RWPE2 (cell line): ENCODE measurements at regions not wholly inside any gene's neighbourhood (a gene's known extent, or its start where the extent isn't known, plus 50 kb on each side); places are given as distances from the start of the nearest gene placed in this dataset.
"Not testable (repeated sequence)": the region's sequence is repeated elsewhere in the genome, so short reads cannot be mapped to it uniquely, and the experiment has no call there.

Source experiments
- ATAC-seq: fragments of 200-7000 bp; cut with Tn5 transposase; 3 replicates; pipeline ENCODE4 v1.9.1; 2021; ENCODE audit warnings: low read depth
- DNase-seq: peaks from one replicate; pipeline ENCODE4 v3.0.0-alpha.2; 2020; ENCODE audit warnings: low spot score
- H3K27ac ChIP-seq: fragments of 450-650 bp; 2 replicates; pipeline ENCODE4 v1.5.1; 2017; ENCODE audit warnings: mild to moderate bottlenecking; ENCODE audit not compliant: poor library complexity, severe bottlenecking
- H3K27me3 ChIP-seq: fragments of 250-450 bp; sonication (Bioruptor Pico); 2 replicates; pipeline ENCODE4 v1.5.1; 2021; ENCODE audit warnings: mild to moderate bottlenecking, moderate library complexity; ENCODE audit not compliant: insufficient read depth, poor library complexity, severe bottlenecking
- H3K36me3 ChIP-seq: fragments of 250-450 bp; sonication (Bioruptor Pico); 2 replicates; pipeline ENCODE4 v1.5.1; 2020; ENCODE audit warnings: low read depth, mild to moderate bottlenecking, moderate library complexity
- H3K4me1 ChIP-seq: fragments of 250-450 bp; sonication (Bioruptor Pico); 2 replicates; pipeline ENCODE4 v1.5.1; 2021; ENCODE audit warnings: mild to moderate bottlenecking, moderate library complexity; ENCODE audit not compliant: insufficient read depth, poor library complexity, severe bottlenecking
- H3K4me3 ChIP-seq: fragments of 250-450 bp; sonication (Bioruptor Pico); 2 replicates; pipeline ENCODE4 v1.5.1; 2021; ENCODE audit warnings: mild to moderate bottlenecking, moderate library complexity; ENCODE audit not compliant: severe bottlenecking
- H3K9me3 ChIP-seq: fragments of 250-450 bp; sonication (Bioruptor Pico); 2 replicates; pipeline ENCODE4 v1.5.1; 2021; ENCODE audit warnings: mild to moderate bottlenecking, moderate library complexity; ENCODE audit not compliant: severe bottlenecking
- TF ChIP-seq, protein P1 (sequence below): fragments of 450-650 bp; IDR thresholded peaks from one replicate; pipeline ENCODE4 v1.5.1; 2017; ENCODE audit warnings: mild to moderate bottlenecking, moderate library complexity; ENCODE audit not compliant: poor library complexity, severe bottlenecking

GRCh38 chr20:57109571-57109953, 156.9 kb downstream of the BMP7 start:
- ATAC-seq (no peak), DNase-seq (no peak)
- Histone ChIP-seq H3K27me3 (peaks cover 19% of the 10 kb centered on the region), H3K36me3 (no peaks in the 10 kb centered on the region), H3K4me3 (no peak overlapping the region), H3K9me3 (no peaks in the 10 kb centered on the region), H3K4me1 (no peaks in the 10 kb centered on the region), H3K27ac (no peak overlapping the region)
- TF ChIP-seq, protein P1, sequence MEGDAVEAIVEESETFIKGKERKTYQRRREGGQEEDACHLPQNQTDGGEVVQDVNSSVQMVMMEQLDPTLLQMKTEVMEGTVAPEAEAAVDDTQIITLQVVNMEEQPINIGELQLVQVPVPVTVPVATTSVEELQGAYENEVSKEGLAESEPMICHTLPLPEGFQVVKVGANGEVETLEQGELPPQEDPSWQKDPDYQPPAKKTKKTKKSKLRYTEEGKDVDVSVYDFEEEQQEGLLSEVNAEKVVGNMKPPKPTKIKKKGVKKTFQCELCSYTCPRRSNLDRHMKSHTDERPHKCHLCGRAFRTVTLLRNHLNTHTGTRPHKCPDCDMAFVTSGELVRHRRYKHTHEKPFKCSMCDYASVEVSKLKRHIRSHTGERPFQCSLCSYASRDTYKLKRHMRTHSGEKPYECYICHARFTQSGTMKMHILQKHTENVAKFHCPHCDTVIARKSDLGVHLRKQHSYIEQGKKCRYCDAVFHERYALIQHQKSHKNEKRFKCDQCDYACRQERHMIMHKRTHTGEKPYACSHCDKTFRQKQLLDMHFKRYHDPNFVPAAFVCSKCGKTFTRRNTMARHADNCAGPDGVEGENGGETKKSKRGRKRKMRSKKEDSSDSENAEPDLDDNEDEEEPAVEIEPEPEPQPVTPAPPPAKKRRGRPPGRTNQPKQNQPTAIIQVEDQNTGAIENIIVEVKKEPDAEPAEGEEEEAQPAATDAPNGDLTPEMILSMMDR, result no peak

DNA sequence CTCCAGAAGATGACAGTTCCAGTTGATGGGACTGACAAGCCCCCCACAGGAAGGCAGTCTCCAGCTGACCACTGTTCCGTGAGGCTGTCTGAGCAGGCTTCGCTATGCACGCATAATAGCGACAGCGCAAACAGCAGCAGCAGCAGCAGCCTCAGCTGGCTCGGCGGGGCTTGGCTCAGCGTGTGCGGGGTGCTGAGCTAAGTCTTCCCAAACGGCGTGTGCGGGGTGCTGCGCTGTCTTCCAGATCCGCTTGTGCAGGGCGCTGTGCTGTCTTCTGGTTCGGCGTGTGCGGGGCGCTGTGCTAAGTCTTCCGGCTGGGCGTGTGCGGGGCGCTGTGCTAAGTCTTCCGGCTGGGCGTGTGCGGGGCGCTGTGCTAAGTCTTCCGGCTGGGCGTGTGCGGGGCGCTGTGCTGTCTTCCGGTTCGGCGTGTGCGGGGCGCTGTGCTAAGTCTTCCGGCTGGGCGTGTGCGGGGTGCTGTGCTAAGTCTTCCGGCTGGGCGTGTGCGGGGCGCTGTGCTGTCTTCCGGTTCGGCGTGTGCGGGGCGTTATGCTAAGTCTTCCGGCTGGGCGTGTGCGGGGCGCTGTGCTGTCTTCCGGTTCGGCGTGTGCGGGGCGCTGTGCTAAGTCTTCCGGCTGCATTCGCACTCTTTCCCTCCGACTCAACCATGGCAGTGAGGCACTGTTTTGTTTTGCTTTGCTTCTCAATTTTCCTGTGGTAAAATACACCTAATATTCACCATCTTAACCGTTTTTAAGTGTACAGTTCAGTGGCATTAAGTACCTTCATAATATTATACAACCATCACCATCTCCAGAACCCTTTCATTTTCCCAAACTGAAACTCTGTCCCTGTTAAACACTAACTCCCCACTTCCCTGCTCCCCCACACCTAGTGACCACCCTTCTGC, 156.1 kb downstream of the BMP7 start:
- not testable (repeated sequence) for H3K4me1 ChIP-seq, H3K4me3 ChIP-seq, DNase-seq, H3K36me3 ChIP-seq, H3K9me3 ChIP-seq, H3K27ac ChIP-seq, ATAC-seq
- H3K27me3 ChIP-seq, result peaks cover 11% of the 10 kb centered on the region

DNA sequence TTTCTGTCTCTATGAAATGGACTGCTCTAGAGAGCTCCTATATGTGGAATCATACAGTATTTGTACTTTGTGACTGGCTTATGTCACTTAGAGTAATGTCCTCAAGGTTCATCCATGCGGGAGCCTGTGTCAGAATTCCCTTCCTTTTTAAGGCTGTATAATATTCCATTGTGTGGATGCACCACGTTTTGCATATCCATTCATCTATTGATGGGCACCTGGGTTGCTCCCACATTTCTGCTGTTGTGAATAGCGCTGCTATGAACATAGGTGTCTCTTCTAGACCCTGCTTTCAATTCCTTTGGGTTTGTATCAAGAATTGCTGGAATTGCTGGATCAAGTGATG, 155.4 kb downstream of the BMP7 start:
- no peaks in the 10 kb centered on the region for H3K36me3 ChIP-seq
- DNase-seq (no peak), ATAC-seq (no peak)
- H3K9me3 ChIP-seq, result no peaks in the 10 kb centered on the region
- TF ChIP-seq, protein P1, result no peak
- H3K4me3 ChIP-seq, result no peak overlapping the region
- H3K27ac ChIP-seq, result no peak overlapping the region
- peaks cover 11% of the 10 kb centered on the region for H3K27me3 ChIP-seq
- H3K4me1 ChIP-seq, result no peaks in the 10 kb centered on the region

GRCh38 chr20:57112448-57112847, 154.0 kb downstream of the BMP7 start:
- ATAC-seq, result no peak
- peak; percentile 72 for DNase-seq
- peaks cover 11% of the 10 kb centered on the region for H3K27me3 ChIP-seq
- H3K4me1 ChIP-seq, result no peaks in the 10 kb centered on the region
- no peaks in the 10 kb centered on the region for H3K9me3 ChIP-seq
- TF ChIP-seq, protein P1, result no peak
- no peak overlapping the region for H3K27ac ChIP-seq
- no peaks in the 10 kb centered on the region for H3K36me3 ChIP-seq
- H3K4me3 ChIP-seq, result no peak overlapping the region

DNA sequence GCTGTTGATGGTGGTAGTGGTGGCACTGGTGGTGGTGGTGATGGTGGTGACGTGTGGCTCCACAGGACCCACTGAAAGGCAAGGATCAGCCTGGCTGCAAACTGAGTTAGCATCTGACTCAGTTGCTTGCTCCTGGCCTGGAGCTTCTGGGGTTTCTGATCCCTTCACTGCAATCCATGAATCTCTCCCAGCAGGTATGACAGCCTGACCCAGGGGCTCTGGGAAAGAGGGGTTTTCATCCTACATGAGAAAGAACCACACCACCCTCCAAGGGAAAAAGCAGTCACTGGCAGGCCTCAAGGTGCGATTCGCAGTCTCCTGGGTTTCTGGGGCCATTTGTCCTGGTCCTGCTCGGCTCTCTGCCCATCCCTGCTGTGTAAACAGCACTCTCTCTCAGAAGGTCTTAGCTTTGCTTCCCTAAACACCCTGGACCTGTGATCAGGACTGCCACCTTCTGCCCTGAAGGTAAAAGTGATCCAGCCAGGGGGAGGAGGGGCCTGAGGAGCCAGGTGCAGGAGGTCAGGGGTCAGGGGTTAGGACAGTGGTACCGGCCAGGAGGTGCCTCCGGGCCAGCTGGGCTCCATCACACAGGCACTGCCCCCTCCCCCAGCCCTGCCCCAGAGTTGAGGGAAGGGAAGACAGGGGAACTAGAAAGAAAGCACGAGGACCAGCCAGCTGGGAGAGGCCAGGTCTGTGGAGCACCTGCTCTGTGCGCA, 152.0 kb downstream of the BMP7 start:
- DNase-seq, result peak; percentile 59
- ATAC-seq, result no peak
- Histone ChIP-seq H3K9me3 (no peaks in the 10 kb centered on the region), H3K27ac (no peak overlapping the region), H3K4me1 (no peaks in the 10 kb centered on the region), H3K4me3 (no peak overlapping the region), H3K27me3 (peaks cover 4% of the 10 kb centered on the region), H3K36me3 (no peaks in the 10 kb centered on the region)
- TF ChIP-seq, protein P1, result no peak
